Stimulated activated CD4-positive, alpha-beta T cell treated with anti-CD3 and anti-CD28 coated beads, Interleukin-1b, Interleukin-23, amount 100 ng/mL, for 24 hours (primary cell): ENCODE measurements at regions not wholly inside any gene's neighbourhood (a gene's known extent, or its start where the extent isn't known, plus 50 kb on each side); places are given as distances from the start of the nearest gene placed in this dataset.
A peak's percentile ranks its signal among the peaks of the same experiment; 100 is the strongest.

Source experiments
- DNase-seq, 4 experiments: peaks; one replicate each; pipeline ENCODE4 v3.0.0-alpha.2; 2020; ENCODE audit warnings: low read depth in 4 of 4, low spot score in 1 of 4

- no peak for DNase-seq
Observed at GRCh38 chrX:39616098-39616729, 481.5 kb downstream of the BCOR start.

GRCh38 chrX:39616731-39617130, 481.0 kb downstream of the BCOR start:
- no peak for DNase-seq

- no peak for DNase-seq
Observed at GRCh38 chrX:39618178-39618577, 479.6 kb downstream of the BCOR start.

- DNase-seq, result no peak
Observed at GRCh38 chrX:39619182-39620009, 478.4 kb downstream of the BCOR start.

- DNase-seq, result no peak
Observed at GRCh38 chrX:39624166-39624565, 473.6 kb downstream of the BCOR start.

- no peak for DNase-seq
Observed at GRCh38 chrX:39625810-39626209, 471.9 kb downstream of the BCOR start.

- DNase-seq, result no peak
Observed at GRCh38 chrX:39626749-39627148, 471.0 kb downstream of the BCOR start.

GRCh38 chrX:39627257-39627656, 470.5 kb downstream of the BCOR start:
- DNase-seq, result no peak

- DNase-seq, result no peak
Observed at GRCh38 chrX:39629001-39629400, 468.8 kb downstream of the BCOR start.

GRCh38 chrX:39630344-39630743, 467.4 kb downstream of the BCOR start:
- no peak for DNase-seq

GRCh38 chrX:39631276-39632229, 466.2 kb downstream of the BCOR start:
- no peak for DNase-seq

- DNase-seq, result no peak
Observed at GRCh38 chrX:39633293-39633692, 464.5 kb downstream of the BCOR start.

- no peak for DNase-seq
Observed at GRCh38 chrX:39636481-39636880, 461.3 kb downstream of the BCOR start.

- DNase-seq, result no peak
Observed at GRCh38 chrX:39638526-39638925, 459.2 kb downstream of the BCOR start.

GRCh38 chrX:39639871-39640270, 457.9 kb downstream of the BCOR start:
- DNase-seq, result no peak

- DNase-seq, result no peak
Observed at GRCh38 chrX:39640866-39641265, 456.9 kb downstream of the BCOR start.

GRCh38 chrX:39642071-39642470, 455.7 kb downstream of the BCOR start:
- DNase-seq, result no peak

GRCh38 chrX:39643550-39643949, 454.2 kb downstream of the BCOR start:
- DNase-seq, result no peak

GRCh38 chrX:39645178-39645895, 452.4 kb downstream of the BCOR start:
- peak in 1 of 4 experiments; percentile 2 for DNase-seq

GRCh38 chrX:39648548-39649254, 449.1 kb downstream of the BCOR start:
- DNase-seq, result no peak
